Prostate gland (tissue), 2 donors: ENCODE measurements at regions not wholly inside any gene's neighbourhood (a gene's known extent, or its start where the extent isn't known, plus 50 kb on each side); places are given as distances from the start of the nearest gene placed in this dataset.

Source experiments
- DNase-seq: peaks from one replicate; pipeline ENCODE4 v3.0.0-alpha.2; 2019; ENCODE audit warnings: low spot score
- H3K27ac ChIP-seq, 2 donors: fragments of 200-600 bp; sonication (generic); 2 replicates each; pipeline ENCODE4 v1.5.1; 2017 to 2019
- H3K27me3 ChIP-seq: fragments of 200-600 bp; sonication (generic); replicated peaks from 2 replicates; pipeline ENCODE4 v1.5.1; 2019; ENCODE audit not compliant: insufficient read depth
- H3K36me3 ChIP-seq, 2 donors: fragments of 200-600 bp; sonication (generic); 1 replicate in 1 of 2; 2 replicates in 1 of 2; pipeline versions ENCODE4 v1.5.1 to v1.8.1; 2017 to 2019
- H3K4me1 ChIP-seq: fragments of 200-600 bp; sonication (generic); replicated peaks from 2 replicates; pipeline ENCODE4 v1.5.1; 2019
- H3K4me3 ChIP-seq, 2 donors: fragments of 200-600 bp; sonication (generic); 2 replicates each; pipeline ENCODE4 v1.5.1; 2017 to 2019
- H3K9me3 ChIP-seq: fragments of 200-600 bp; sonication (generic); 2 replicates; pipeline ENCODE4 v1.5.1; 2017
- POLR2A ChIP-seq: fragments of 450-650 bp; IDR thresholded peaks from one replicate; pipeline ENCODE4 v1.6.1; 2016; ENCODE audit warnings: antibody characterized with exemption, mild to moderate bottlenecking
- POLR2AphosphoS5 ChIP-seq: sonication (generic); formaldehyde crosslinking; IDR thresholded peaks from one replicate; pipeline ENCODE4 v1.6.1; 2017; ENCODE audit warnings: antibody characterized with exemption
- WGBS: methylation state at CpG from one replicate; pipeline ENCODE4 v1.1.5; 2018; 5-methylcytosine and 5-hydroxymethylcytosine counted together
- intact Hi-C: fragments of 100-400 bp; cut with DNase I; formaldehyde crosslinking; loops from one replicate; pipeline ENCODE4 v1.14.2; 2022
- TF ChIP-seq, protein P1 (sequence below), 4 experiments: fragments of 200-600 bp in 2 of 4; fragments of 450-650 bp in 2 of 4; sonication (generic) in 2 of 4; IDR thresholded peaks; 1 replicate in 3 of 4; 2 replicates in 1 of 4; pipeline ENCODE4 v1.5.1; 2016 to 2019; ENCODE audit warnings: antibody characterized with exemption in 4 of 4, mild to moderate bottlenecking in 2 of 4, moderate library complexity in 2 of 4

DNA sequence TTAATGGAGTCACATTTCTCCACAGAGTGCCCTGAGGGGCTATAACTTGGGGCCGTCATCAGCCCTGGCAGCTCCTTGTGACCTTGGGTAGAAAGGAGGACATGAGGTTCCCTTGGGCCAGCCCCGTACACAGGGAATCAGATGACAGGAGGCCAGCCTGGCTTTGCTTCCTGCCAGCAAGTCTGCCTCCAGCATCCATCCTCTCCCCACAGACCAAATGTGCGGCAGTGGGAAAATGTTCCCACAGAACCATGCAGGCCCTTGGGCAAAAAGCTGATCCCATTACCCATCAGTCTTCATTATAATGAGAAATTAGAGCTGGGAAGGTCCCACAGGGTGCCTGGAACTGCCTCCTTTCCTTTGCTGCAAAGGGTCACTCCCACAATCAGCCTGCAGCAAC, 908.3 kb downstream of the GRID1 start:
- H3K27me3 ChIP-seq, result no peaks in the 10 kb centered on the region
- no peak overlapping the region for H3K4me3 ChIP-seq
- H3K27ac ChIP-seq, result no peak overlapping the region
- WGBS, result 63% methylated on average over 3 of the region's 3 CpGs
- no peak for DNase-seq
- no peaks in the 10 kb centered on the region for H3K36me3 ChIP-seq
- TF ChIP-seq POLR2AphosphoS5 (no peak), POLR2A (no peak)
- TF ChIP-seq, protein P1, sequence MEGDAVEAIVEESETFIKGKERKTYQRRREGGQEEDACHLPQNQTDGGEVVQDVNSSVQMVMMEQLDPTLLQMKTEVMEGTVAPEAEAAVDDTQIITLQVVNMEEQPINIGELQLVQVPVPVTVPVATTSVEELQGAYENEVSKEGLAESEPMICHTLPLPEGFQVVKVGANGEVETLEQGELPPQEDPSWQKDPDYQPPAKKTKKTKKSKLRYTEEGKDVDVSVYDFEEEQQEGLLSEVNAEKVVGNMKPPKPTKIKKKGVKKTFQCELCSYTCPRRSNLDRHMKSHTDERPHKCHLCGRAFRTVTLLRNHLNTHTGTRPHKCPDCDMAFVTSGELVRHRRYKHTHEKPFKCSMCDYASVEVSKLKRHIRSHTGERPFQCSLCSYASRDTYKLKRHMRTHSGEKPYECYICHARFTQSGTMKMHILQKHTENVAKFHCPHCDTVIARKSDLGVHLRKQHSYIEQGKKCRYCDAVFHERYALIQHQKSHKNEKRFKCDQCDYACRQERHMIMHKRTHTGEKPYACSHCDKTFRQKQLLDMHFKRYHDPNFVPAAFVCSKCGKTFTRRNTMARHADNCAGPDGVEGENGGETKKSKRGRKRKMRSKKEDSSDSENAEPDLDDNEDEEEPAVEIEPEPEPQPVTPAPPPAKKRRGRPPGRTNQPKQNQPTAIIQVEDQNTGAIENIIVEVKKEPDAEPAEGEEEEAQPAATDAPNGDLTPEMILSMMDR (IDR thresholded peaks at IDR 0.05), result no peak
- intact Hi-C loops, result no loop called here
- H3K4me1 ChIP-seq, result no peaks in the 10 kb centered on the region
- H3K9me3 ChIP-seq, result no peaks in the 10 kb centered on the region

DNA sequence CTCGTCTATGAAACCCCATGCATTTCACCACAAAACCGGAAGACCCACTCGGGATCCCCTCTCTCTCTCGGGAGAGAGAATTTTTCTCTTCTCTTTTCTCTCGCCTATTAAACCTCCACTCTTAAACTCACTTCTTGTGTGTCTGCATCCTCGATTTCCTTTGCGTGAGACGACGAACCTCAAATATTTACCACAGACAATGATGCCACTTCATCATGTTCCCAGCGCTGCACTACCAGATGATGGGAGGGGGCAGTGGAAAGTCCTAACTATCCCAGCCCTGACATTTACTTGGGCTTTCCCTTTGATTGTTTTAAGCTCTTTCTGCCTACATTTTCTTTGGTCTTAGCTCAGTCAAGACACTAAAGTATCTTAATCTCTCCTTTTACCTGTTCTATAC, 906.7 kb downstream of the GRID1 start:
- 81% methylated on average over 10 of the region's 10 CpGs for WGBS
- H3K4me3 ChIP-seq, result no peak overlapping the region

DNA sequence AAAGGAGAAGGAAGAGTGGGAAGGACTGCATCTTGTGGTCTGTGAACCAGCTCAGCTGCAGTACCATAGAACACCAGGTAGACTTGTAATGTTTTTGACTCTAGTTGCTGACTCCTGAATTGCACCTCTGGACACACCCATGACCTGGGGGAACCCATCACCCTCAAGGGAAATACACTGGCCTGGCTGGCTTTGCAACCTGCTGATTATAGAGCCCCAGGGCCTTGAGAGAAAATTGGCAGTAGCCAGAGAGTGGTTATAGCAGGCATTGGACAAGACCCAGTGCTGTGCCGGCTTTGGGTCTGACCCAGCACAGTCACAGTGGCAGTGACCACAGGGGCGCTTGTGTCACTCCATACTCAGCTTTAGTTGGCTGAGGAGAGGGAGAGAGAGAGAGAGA, 902.3 kb downstream of the GRID1 start:
- TF ChIP-seq POLR2A (no peak), POLR2AphosphoS5 (no peak)
- TF ChIP-seq, protein P1 (IDR thresholded peaks at IDR 0.05), result no peak
- 93% methylated on average over 2 of the region's 2 CpGs for WGBS
- Histone ChIP-seq H3K36me3 (no peaks in the 10 kb centered on the region), H3K4me3 (no peak overlapping the region), H3K9me3 (no peaks in the 10 kb centered on the region), H3K27me3 (no peaks in the 10 kb centered on the region), H3K27ac (no peak overlapping the region), H3K4me1 (no peaks in the 10 kb centered on the region)
- intact Hi-C loops, result no loop called here
- no peak for DNase-seq

More for the DNA sequence above, 906.7 kb downstream of the GRID1 start:
- TF ChIP-seq POLR2AphosphoS5 (no peak), POLR2A (no peak)
- TF ChIP-seq, protein P1 (IDR thresholded peaks at IDR 0.05), result no peak
- no peak for DNase-seq
- no peaks in the 10 kb centered on the region for H3K4me1 ChIP-seq
- no peaks in the 10 kb centered on the region for H3K27me3 ChIP-seq
- H3K36me3 ChIP-seq, result no peaks in the 10 kb centered on the region
- no peaks in the 10 kb centered on the region for H3K9me3 ChIP-seq
- H3K27ac ChIP-seq, result no peak overlapping the region
- intact Hi-C loops, result no loop called here

DNA sequence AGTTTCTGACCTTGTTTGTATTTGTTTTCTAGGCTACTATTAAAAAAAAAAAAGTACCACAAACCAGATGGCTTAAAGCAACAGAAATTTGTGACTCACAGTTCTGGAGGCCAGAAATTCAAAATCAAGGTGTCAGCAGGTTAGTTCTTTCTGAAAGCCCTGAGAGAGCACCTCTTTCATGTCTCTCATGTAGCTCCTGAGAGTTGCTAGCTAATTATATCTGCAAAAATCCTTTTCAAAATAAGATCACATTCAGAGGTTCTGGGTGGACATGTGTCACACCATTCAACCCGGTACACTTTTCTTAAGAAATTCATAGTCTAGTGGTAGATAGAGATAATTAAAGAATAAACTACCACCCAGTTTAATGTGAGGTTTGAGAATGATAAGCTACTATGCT, 888.6 kb downstream of the GRID1 start:
- no peak overlapping the region for H3K4me3 ChIP-seq
- no peak for TF ChIP-seq POLR2AphosphoS5
- TF ChIP-seq, protein P1 (IDR thresholded peaks at IDR 0.05), result no peak
- TF ChIP-seq POLR2A, result no peak
- no peak overlapping the region for H3K27ac ChIP-seq
- no peaks in the 10 kb centered on the region for H3K9me3 ChIP-seq
- intact Hi-C loops, result no loop called here
- no peaks in the 10 kb centered on the region for H3K36me3 ChIP-seq
- WGBS, result 87% methylated on average over 1 of the region's 1 CpG
- no peaks in the 10 kb centered on the region for H3K4me1 ChIP-seq
- no peaks in the 10 kb centered on the region for H3K27me3 ChIP-seq
- no peak for DNase-seq

DNA sequence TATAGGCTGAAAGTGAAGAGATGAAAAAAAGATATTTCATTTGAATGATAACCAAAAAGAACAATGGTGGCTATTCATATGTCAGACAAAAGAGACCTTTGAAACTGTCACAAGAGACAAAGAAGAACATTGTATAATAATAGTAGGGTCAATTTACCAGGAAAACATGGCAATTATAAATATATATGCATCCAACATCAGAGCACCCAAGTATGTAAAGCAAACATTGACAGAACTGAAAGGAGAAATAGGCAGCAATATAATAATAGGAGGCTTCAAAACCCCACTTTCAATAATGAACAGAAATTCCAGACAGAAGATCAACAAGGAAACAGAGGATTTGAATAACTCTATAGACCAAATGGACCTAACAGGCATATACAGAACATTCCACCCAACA, 876.2 kb downstream of the GRID1 start:
- no peak for DNase-seq
- Histone ChIP-seq H3K27ac (no peak overlapping the region), H3K4me1 (no peaks in the 10 kb centered on the region), H3K36me3 (no peaks in the 10 kb centered on the region), H3K9me3 (no peaks in the 10 kb centered on the region), H3K27me3 (no peaks in the 10 kb centered on the region), H3K4me3 (no peak overlapping the region)
- intact Hi-C loops, result no loop called here
- TF ChIP-seq POLR2AphosphoS5, result no peak
- TF ChIP-seq, protein P1 (IDR thresholded peaks at IDR 0.05), result no peak
- TF ChIP-seq POLR2A, result no peak
